Stimulated activated memory B cell treated with anti-CD40 and anti-IgM and Interleukin-4, amounts not matched to agents 10 μg/mL and 1 μg/mL and 100 μg/mL, for 72 hours (primary cell): ENCODE measurements at regions not wholly inside any gene's neighbourhood (a gene's known extent, or its start where the extent isn't known, plus 50 kb on each side); places are given as distances from the start of the nearest gene placed in this dataset.

Source experiments
- ATAC-seq: fragments of 150-1000 bp; cut with Tn5 transposase; 2 replicates; pipeline ENCODE4 v1.10.0; 2021
- H3K27ac Mint-ChIP-seq: one replicate; pipeline ENCODE4 v1.8.0; 2022; ENCODE audit warnings: mild to moderate bottlenecking, mixed read lengths
- H3K27me3 Mint-ChIP-seq: one replicate; pipeline ENCODE4 v1.8.0; 2022; ENCODE audit warnings: mixed read lengths
- H3K36me3 Mint-ChIP-seq: one replicate; pipeline ENCODE4 v1.8.0; 2022; ENCODE audit warnings: mixed read lengths
- H3K4me1 Mint-ChIP-seq: one replicate; pipeline ENCODE4 v1.8.0; 2022; ENCODE audit warnings: mixed read lengths
- H3K4me3 Mint-ChIP-seq: one replicate; pipeline ENCODE4 v1.8.0; 2022; ENCODE audit warnings: mild to moderate bottlenecking, moderate library complexity, mixed read lengths
- H3K9me3 Mint-ChIP-seq: one replicate; pipeline ENCODE4 v1.8.0; 2022; ENCODE audit warnings: mixed read lengths

DNA sequence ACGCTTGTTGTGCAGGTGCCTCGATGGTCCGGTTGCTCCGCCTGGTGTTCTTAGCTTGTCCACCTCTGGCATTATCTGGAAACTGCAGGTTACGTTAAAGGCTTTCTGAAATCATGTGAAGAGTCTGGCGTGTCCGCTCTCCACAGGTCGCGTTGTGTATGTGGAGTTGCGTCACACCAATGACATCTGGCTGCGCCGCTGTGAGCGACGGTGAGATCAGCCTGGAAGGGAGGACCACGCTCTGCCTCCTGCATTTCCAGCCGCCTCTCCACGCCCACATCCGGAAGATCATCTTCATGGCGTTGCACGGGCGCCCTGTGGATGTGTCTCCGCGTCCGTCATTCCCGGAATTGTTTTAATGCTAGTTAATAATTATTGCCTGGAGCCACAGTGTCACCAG lies 50.6 kb upstream of the GALNT9 start:
- Mint-ChIP-seq H3K27ac (no peak overlapping the region), H3K36me3 (no peaks in the 10 kb centered on the region), H3K27me3 (peaks cover 28% of the 10 kb centered on the region), H3K4me3 (no peak overlapping the region), H3K9me3 (no peaks in the 10 kb centered on the region), H3K4me1 (no peaks in the 10 kb centered on the region)
- no peak for ATAC-seq

DNA sequence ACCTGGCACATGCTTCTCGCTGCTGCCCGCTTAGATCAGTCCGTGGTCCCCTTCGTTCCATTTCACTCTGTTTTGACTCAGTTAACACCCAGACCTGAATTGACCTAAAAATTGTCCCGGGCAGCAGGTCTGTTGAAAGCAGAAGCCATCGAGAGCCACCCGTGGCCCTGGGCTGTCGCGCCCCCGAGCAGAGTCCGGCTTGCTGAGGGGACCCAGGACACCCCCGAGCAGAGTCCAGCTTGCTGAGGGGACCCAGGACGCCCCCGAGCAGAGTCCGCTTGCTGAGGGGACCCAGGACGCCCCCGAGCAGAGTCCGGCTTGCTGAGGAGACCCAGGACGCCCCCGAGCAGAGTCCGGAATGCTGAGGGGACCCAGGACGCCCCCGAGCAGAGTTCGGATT lies 50.2 kb upstream of the GALNT9 start:
- no peak overlapping the region for H3K27ac Mint-ChIP-seq
- no peak overlapping the region for H3K4me3 Mint-ChIP-seq
- no peak for ATAC-seq

More for the DNA sequence above, 50.2 kb upstream of the GALNT9 start:
- H3K27me3 Mint-ChIP-seq = peaks cover 32% of the 10 kb centered on the region
- no peaks in the 10 kb centered on the region for H3K4me1 Mint-ChIP-seq
- H3K36me3 Mint-ChIP-seq = no peaks in the 10 kb centered on the region
- H3K9me3 Mint-ChIP-seq = no peaks in the 10 kb centered on the region
